ENCODE measurements at regions not wholly inside any gene's neighbourhood (a gene's known extent, or its start where the extent isn't known, plus 50 kb on each side); places are given as distances from the start of the nearest gene placed in this dataset.

GRCh38 chr18:78798402-78799175, 181.0 kb upstream of the SALL3 start:
- TF ChIP-seq POLR2AphosphoS5 (IDR thresholded peaks at IDR 0.05; ENCODE audit: low read depth, low read length), result no peak
- no peak for TF ChIP-seq TAF1 (IDR thresholded peaks at IDR 0.05; ENCODE audit: borderline replicate concordance, insufficient read depth, low read length)
- TF ChIP-seq FOXP2 (optimal IDR thresholded peaks at IDR 0.05; ENCODE audit: borderline replicate concordance, extremely low read depth, extremely low read length, insufficient read depth), result no peak
